GM18870 (cell line): ENCODE measurements at regions not wholly inside any gene's neighbourhood (a gene's known extent, or its start where the extent isn't known, plus 50 kb on each side); places are given as distances from the start of the nearest gene placed in this dataset.
"Not testable (repeated sequence)": the region's sequence is repeated elsewhere in the genome, so short reads cannot be mapped to it uniquely, and the experiment has no call there.

ENCODE experiments used
- ATAC-seq: cut with Tn5 transposase; IDR thresholded peaks from one replicate; pipeline ENCODE4 v1.9.1; 2021; ENCODE audit warnings: moderate library complexity; ENCODE audit not compliant: unreplicated experiment

- no peak for ATAC-seq
Measured at GRCh38 chr6:21769968-21770367, 176.4 kb downstream of the SOX4 start.

- no peak for ATAC-seq
Measured at GRCh38 chr6:21771626-21772320, 178.2 kb downstream of the SOX4 start.

- no peak for ATAC-seq
Measured at GRCh38 chr6:21772477-21772876, 178.9 kb downstream of the SOX4 start.

- no peak for ATAC-seq
Measured at GRCh38 chr6:21772884-21773575, 179.5 kb downstream of the SOX4 start.

- no peak for ATAC-seq
Measured at GRCh38 chr6:21773576-21773968, 180.0 kb downstream of the SOX4 start.

GRCh38 chr6:21777846-21778245, 184.3 kb downstream of the SOX4 start:
- no peak for ATAC-seq

GRCh38 chr6:21780141-21780540, 186.6 kb downstream of the SOX4 start:
- no peak for ATAC-seq

GRCh38 chr6:21780679-21781078, 187.1 kb downstream of the SOX4 start:
- no peak for ATAC-seq

- no peak for ATAC-seq
Measured at GRCh38 chr6:21781128-21781527, 187.6 kb downstream of the SOX4 start.

GRCh38 chr6:21785164-21785563, 191.6 kb downstream of the SOX4 start:
- no peak for ATAC-seq

GRCh38 chr6:21791056-21791455, 197.5 kb downstream of the SOX4 start:
- ATAC-seq, result no peak

- no peak for ATAC-seq
Measured at GRCh38 chr6:21791581-21791980, 198.0 kb downstream of the SOX4 start.

GRCh38 chr6:21792177-21792576, 198.6 kb downstream of the SOX4 start:
- ATAC-seq, result no peak

- not testable (repeated sequence) for ATAC-seq
Measured at GRCh38 chr6:21796979-21797378, 203.4 kb downstream of the SOX4 start.

- no peak for ATAC-seq
Measured at GRCh38 chr6:21798468-21798867, 204.9 kb downstream of the SOX4 start.

GRCh38 chr6:21800330-21800729, 206.8 kb downstream of the SOX4 start:
- no peak for ATAC-seq

- no peak for ATAC-seq
Measured at GRCh38 chr6:21800948-21801438, 207.4 kb downstream of the SOX4 start.

- ATAC-seq, result no peak
Measured at GRCh38 chr6:21801446-21802174, 208.1 kb downstream of the SOX4 start.

- no peak for ATAC-seq
Measured at GRCh38 chr6:21802175-21802822, 208.7 kb downstream of the SOX4 start.

GRCh38 chr6:21804941-21805610, 211.5 kb downstream of the SOX4 start:
- ATAC-seq, result no peak
